Mucosa of gallbladder (tissue), 1 donor: ENCODE measurements at regions not wholly inside any gene's neighbourhood (a gene's known extent, or its start where the extent isn't known, plus 50 kb on each side); places are given as distances from the start of the nearest gene placed in this dataset.
"Not testable (repeated sequence)": the region's sequence is repeated elsewhere in the genome, so short reads cannot be mapped to it uniquely, and the experiment has no call there.

ENCODE experiments used
- DNase-seq: peaks from one replicate; pipeline ENCODE4 v3.0.0-alpha.2; 2020; ENCODE audit warnings: low spot score
- donor health status: DM: no; HTN: no; CAD: no.

DNA sequence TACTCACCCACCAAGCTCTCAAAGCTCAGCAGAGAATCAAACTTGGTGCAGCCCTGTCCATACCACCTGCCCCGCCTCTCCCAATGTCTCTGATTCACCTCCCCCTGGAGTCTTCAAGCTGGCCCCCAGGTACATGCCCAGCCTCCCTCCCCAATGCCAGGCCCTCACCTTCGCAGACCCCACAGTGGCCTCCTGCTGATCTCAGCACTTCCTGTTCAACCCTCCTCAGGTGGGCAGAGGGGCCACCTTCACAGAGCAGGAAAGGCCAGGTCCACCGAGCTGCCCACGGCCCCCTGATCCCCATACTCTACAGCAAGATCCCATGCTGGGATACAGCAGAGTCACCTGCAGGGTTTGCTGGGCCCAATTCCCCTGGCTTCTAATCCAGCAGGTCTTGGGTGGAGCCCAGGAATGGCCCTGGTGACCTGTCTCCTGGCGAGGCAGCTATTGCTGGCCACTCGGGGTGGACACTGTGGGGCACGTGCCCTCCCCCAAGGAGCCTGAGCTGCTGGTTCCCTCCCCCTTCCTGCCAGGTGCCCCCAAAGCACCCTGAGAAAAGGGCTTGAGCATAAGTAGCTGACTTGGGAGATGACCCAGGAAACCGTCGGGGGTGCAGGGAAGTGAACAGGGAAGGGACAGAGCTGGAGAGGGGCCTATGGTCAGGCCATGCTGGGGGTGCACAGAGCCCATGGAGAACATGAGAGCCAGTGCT is 150.7 kb downstream of the BRD1 start:
- no peak for DNase-seq

DNA sequence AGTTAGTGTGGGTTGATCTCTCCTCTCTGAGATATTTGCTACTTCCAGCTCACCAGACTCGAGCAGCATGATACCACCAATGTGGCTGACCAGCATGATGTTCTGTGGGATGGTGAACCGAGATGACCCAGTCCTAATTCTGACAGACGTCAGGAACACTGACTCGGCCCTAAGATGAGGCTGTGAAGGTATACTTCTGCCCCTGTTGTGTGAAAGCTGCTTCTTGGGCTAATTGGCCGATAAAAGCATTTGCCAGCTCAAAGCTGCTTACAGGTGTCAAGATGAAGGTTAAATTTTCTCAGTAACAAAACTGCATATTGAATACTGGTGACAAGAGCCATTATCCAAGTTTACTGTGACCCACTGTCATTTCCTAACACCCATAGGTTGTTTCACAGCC is 151.4 kb downstream of the BRD1 start:
- DNase-seq, result no peak

DNA sequence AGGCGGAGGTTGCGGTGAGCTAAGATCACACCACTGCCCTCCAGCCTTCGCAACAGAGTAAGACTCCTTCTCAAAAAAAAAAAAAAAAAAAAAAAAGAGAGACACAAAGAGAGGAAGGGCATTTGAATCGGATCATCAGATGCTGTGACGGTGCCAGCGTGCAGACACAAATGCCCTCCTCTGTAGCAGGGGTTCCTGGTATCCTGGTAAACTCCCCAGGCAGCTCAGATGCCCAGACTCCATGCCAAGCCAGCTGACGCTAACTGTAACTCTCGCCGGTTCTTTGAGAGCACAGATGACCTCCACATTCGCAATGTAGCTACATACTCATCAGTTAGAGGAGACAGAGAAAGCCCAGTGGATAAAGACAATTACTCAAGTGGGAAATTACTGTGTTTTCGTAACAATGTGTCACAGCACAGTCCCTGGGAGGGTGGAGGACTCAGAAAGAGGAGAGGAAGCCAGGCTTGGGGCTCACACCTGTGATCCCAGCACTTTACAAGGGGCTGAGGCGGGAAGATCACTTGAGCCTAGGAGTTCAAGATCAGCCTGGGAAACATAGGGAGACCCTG is 153.1 kb downstream of the BRD1 start:
- no peak for DNase-seq

DNA sequence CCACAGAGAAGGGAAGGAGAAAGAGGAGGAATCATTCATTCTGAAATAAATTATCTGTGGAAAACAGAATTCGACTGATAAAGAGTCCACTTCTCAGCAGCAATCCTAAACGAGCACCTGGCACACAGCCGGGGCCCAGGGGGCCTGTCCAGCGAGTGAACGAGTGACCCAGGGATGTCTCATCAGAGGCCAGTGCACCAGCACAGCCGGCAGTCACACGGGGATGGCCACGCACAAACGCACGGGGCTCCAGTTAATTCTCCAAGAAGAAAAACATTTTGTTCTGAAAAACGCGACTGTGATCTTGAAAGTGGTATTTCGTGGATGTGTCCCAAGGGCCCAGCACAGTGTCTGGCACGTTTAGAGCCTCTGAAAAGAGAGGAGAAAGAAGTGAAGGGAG is 154.6 kb downstream of the BRD1 start:
- no peak for DNase-seq

DNA sequence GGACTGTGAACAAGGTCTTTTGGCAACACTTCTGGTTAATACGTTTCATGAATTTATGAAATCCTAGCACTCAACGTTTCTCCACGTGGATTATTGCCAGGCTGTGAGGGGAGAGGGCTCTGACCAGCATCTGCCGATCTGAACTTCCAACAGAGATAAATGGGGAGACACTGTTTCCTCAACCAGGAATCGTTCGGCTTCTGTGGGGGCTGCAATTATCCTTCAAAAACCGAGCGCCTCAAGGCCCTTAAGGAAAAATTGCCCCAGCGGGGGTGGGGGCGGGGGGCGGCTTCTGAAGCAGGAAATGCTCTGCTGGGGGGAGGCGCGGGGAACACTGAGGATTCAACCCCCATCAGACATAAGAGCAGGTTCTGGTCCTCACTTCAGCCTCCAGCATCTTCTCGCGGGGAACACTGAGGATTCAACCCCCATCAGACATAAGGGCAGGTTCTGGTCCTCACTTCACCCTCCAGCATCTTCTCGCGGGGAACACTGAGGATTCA is 155.6 kb downstream of the BRD1 start:
- no peak for DNase-seq

DNA sequence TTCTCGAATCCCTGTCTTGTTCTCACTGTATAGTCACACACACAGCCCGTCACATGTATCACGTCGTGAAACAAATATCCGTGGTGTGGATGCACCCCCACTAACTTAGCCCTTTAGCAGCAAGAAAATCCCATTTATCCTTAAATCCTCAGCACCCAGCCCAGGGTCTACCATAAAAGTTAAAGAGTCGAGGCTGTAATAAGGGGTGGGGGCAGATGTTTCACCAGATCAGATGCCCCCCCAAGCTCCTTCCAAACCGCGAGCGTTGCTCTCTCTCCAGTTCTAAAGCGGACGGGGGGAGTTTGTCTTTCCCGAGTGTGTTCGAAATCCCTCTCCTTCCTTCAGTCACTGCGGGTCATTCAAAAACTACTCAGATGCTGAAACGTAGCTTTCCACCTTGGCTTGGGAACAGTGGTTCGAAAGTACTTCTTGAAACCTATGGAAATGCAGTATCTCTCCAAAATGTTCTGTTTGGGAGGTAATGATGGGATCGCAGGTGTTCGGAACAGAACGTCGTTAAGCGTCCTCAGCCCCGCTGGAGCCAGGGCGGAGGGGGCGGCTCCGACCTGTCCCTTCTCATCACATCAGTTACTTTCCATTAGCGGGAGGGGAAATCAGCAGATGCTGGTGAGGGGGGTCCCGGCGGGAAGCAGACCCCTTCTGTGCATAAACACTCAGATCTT is 156.2 kb downstream of the BRD1 start:
- DNase-seq, result no peak

DNA sequence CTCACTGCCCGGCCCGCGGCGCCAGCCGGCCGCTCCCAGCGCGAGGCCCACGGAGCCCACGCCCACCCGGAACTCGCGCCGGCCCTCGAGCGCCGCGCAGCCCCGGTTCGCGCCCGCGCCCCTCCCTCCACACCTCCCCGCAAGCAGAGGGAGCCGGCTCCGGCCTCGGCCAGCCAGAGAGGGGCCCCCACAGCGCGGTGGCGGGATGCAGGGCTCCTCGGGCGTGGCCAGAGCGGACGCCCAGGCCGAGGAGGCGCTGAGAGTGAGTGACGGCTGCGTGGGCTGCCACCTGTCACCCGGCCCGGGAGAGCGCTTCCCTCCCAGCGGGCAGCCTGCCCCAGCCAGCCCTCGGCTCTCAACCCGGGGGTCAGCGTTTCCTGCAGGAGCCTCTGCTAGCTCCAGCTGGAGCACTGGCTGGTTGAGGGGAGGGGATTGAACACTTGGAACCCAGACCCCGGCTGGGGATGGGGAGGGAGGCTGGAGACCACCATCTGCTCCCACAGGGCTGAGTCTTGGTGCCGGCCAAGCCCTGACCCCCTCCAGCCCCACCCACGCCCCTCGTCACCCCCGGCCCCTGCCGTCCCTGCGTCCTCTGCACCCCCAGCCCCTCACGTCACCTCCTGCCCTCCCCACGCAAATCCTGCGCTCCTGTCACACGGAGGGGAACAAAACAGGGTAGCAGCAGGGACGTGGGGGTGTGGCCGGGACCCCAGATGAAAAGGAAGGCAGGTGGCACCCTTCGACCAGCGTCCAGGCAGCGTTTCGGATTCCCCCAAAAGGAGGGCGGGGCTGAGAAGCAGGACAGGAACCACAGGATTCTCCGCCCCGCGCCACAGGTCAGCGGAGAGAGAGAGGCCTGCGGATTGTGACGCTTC is 157.0 kb downstream of the BRD1 start:
- DNase-seq, result no peak

DNA sequence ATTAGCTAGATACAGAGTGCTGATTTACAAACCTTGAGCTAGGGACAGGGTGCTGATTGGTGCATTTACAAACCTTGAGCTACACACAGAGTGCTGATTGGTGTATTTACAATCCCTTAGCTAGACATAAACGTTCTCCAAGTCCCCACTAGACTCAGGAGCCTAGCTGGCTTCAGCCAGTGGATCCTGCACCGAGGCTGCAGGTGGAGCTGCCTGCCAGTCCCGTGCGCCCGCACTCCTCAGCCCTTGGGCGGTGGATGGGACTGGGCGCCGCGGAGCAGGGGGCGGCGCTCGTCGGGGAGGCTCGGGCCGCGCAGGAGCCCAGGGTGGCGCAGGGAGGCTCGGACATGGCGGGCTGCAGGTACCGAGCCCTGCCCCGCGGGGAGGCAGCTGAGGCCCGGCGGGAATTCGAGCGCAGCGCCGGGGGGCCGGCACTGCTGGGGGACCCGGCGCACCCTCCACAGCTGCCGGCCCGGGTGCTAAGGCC is 157.7 kb downstream of the BRD1 start:
- not testable (repeated sequence) for DNase-seq

DNA sequence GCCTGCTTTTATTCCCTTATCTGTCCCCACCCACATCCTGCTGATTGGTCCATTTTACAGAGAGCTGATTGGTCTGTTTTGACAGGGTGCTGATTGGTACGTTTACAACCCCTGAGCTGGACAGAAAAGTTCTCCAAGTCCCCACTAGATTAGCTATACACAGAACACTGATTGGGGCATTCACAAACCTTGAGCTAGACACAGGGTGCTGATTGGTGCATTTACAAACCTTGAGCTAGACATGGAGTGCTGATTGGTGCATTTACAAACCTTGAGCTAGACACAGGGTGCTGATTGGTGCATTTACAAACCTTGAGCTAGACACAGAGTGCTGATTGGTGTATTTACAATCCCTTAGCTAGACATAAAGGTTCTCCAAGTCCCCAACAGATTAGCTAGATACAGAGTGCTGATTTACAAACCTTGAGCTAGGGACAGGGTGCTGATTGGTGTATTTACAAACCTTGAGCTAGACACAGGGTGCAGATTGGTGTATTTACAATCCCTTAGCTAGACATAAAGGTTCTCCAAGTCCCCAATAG is 158.2 kb downstream of the BRD1 start:
- DNase-seq, result not testable (repeated sequence)

DNA sequence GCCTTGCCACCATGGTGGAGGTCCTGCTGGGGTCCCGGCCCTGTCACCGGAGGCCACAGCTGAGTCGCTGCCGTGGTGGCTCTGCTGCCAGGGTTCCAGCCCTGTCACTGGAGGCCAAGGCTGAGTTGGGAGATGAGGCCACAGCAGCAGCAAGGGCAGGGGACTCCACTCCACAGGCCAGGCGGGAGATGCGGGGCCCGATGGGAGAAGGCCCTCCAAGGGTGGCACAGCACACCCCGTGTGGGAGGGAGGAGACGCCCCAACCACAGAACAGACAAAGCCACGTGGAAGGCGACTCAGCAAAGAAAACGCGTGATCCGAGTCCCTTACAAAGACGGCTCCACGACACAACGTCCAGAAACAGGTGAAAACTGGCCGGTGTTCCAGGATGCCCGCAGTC is 159.3 kb downstream of the BRD1 start:
- no peak for DNase-seq

DNA sequence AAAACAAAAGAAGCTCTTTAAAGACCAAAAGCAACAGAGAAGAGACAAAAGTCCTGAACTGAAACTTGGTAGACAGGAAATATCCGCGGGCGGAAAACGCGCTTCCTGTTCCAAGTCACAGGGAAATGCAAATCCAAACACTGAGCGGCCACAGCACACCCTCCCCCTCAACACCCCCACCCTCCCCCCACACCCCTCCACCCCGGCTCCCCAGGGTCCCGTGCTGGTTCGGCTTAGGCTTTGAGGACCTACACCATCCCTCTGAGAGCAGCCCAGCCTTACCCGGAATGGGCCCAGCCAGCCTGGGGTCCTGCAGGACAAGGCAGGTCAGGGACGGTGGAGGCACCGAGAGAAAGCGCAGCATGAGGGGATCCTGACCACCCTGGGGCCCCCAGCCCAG is 160.4 kb downstream of the BRD1 start:
- DNase-seq, result no peak

DNA sequence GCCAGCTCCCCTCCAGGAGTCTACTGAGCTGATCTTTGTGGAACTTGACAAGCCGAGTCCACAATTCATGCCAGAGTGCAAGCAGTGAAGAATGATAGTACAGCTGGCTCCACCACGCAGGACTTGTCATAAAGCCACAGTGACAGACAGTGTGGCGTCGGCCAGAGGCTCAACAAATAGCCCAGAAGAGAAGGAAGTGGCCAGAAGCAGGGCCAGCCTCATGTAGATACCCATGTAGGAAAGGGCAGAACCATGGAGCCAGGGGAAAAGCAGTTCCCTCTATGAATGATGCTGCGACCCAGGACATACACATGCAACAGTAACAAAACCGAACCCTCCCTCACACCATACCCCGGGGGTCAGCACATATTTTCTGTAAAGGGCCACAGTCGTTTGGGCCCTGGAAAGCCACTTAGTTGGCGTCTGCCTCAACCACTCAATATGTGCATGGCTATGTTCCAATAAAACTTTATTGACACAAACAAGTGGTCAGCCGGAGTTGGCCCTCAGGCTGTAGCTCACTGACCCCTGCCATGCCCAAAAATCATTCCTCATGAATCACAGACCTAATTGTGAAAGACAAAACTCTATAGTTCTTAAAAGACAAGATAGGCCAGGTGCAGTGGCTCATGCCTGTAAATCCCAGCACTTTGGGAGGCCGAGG is 161.4 kb downstream of the BRD1 start:
- no peak for DNase-seq

DNA sequence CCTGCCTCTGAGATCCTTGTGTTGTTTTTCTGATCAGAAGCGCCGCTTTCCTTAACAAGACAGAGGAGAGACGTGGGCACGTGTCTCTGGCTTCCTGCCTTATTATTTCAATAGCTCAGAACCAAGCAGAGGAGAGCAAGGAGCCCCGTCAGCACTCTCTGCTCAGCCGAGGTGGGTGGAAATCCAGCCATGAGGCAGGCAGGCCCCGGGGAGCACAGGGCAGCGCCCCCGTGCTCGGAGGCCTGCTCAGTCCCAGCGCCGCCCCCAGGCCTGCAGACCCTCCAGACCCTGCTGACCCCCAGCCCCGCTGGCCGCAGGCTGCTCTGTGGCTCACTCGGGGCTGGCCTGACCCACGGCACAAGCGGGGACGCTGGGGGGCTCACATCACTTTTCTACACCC is 162.8 kb downstream of the BRD1 start:
- no peak for DNase-seq

DNA sequence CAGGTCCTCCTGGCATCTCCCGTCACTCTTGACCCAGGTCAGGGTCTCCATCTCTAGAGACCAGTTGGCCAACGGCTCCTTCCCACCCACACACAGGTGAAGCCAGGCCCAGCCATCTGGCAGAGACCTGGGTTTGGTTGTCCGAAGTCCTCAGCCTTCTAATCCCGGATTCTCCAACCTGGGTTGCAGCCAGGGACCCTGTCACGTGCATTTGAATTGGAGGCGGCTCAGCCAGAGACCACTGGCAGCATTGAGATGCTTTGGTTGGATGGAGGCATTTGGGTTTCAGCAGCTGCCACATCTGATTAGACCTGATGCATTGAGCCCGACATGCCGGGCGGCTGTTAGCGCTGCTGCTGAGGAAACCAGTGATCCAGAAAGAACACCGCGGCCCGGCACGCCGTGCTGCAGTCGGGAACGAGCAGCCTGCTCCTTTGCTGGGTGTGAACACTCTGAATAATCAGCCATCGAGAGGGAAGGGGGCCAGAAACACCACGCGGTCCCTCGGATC is 163.2 kb downstream of the BRD1 start:
- DNase-seq, result no peak

DNA sequence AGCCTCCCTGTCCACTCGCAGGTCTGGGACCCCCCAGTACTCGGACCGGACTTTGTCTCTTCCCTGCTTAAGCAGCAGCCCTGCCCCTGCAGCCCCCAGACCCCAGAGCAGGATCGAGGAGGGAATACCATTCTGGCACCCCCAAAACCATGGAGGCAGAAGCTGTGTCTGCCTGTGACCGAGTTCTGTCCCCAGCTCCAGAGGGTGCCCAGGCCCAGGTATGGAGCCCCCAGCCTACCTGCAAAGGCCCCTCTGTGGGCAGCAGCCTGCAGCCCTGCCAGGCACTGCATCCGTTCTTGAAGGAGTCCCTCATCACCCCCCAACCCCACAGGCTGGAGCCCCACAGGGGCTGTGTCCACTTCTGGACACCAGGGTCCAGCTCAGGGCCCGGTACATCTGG is 163.8 kb downstream of the BRD1 start:
- no peak for DNase-seq

DNA sequence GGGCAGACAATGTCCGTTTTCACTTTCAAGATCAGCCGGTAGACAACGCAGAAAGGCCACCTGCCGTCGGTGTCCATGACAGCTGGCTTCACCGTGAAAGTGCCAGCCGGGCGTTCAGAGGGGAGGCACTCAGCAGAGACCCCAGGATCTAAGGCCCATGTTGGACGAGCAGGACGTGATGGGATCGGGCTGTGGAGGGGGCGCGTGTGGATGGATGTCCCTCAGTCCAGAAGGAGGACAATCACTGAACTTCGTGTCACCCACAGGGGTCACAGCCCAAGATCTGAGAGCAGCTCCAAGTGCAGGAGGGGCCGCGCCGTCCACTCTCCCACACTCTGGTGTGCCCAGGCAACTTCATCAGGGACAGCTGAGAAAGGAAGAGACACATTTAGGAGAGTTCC is 164.4 kb downstream of the BRD1 start:
- DNase-seq, result no peak

DNA sequence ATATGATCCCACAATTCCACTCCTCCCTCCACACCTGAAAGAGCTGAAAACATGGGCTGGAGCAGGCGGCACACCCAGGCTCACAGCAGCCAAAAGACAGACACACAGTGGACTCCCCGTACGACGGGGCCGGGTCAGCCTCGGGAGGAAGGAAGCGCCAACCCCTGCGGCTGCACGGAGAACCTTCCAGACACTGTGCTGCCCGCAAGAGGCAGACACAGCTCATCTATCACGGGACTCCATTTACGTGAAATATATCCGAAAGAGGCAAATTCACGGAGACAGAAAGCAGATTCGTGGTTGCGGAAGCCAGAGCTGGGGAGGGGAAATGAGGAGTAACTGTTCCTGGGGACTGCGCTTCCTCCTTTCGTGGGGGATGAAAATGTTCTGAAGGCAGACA is 165.0 kb downstream of the BRD1 start:
- no peak for DNase-seq

DNA sequence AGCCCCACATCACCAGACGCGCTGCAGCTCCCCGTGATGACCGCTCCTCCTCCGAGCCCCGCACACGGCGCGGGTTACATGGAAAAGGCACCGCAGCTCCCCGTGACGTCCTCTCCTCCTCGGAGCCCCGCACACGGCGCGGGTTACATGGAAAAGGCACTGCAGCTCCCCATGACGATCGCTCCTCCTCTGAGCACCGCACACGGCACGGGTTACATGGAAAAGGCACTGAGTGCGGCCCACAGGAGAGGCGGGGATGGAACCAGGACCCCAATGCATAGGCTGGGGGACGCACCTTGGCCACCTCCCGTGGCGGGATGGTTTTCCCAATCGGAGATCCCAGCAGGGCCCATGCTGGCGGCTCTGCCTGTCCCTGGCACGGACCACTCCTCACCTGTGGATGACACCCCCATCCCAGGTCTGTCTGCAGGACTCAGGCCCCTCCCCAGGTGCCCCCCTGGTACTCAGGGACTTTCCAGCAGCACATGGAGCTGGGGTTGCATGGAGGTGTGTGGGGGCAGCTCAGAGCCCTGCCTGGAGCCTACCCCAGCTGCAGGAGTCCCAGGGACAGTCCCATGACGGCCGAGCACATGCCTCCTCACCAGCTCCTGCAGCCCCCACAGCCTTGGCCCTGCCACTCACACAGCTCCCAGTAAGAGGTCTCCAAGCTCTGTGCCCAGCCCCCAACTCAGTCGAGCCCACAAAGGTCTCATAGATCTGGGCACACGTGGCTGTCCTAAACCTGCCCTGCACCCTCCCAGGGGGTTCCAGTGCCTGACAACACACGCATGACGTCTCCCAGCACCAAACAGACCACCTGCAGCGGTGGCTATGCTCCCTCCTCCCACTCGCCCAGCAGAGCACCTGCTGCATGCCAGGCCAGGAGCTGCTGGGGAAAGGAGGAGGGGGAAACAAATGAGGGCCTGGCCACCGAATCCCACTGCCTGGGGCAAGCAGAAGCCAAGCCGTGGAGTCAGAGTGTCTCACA is 166.6 kb downstream of the BRD1 start:
- DNase-seq, result no peak

DNA sequence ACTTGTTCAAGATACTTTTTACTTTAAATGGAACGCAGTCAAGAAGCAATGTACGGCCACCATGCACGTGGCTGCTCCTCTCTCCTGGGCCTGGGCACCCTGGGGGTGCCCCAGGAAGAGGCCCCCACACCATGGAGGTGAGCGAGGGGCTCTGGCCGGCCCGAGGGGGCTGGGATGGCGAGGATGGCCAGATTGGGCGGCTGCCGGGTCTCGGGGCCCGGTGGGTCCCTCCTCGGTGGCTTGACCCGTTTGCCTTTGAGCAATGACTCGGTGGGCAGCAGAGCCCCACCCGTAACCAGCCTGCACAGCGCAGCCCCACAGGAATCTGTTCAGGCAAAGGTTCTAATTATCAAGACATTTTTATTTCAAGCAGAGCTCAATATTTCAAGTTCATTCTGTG is 167.4 kb downstream of the BRD1 start:
- DNase-seq, result no peak

DNA sequence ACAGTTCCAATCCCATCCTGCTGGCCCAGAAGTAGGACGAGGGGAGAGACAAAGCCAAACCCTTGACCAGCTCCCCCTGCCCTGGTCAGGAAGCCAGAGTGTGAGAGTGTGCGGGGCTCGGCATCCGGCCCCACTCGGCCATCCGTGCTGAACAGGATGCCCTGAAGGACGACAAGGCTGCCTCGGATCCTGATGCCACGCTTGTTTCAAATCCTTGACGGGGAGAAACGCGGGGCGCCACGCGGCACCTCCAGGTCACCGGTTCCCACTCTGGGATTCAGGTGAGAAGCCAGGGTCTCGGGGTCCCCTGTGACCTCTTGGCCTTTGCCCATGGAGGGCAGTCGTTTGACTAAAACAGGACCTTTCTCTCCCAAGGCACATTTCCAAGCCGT is 167.8 kb downstream of the BRD1 start:
- no peak for DNase-seq
